GM12878 (cell line): ENCODE measurements at regions not wholly inside any gene's neighbourhood (a gene's known extent, or its start where the extent isn't known, plus 50 kb on each side); places are given as distances from the start of the nearest gene placed in this dataset.

Experiments
- ATAC-seq: fragments of 200-7000 bp; cut with Tn5 transposase; 3 replicates; pipeline ENCODE4 v1.9.1; 2020; ENCODE audit warnings: mild to moderate bottlenecking, moderate library complexity
- BruUV-seq: library from RNA; stranded (reverse); fragments of 400-500 nt; replicated peaks from 2 replicates; lab custom pipeline; 2021; lab: Mats Ljungman, UMichigan
- CTCF ChIA-PET: fragments of 300-600 bp; sonication (Branson Sonifier 250); formaldehyde crosslinking; extraction: SDS; loops from one replicate; lab custom pipeline; 2021; ENCODE audit warnings: inconsistent platforms; lab: Yijun Ruan, JAX
- POLR2A ChIA-PET: fragments of 350-600 bp; formaldehyde crosslinking; extraction: SDS; loops from one replicate; lab custom pipeline; 2021; ENCODE audit warnings: inconsistent platforms; lab: Charles Lee
- RAD21 ChIA-PET: fragments of 300-600 bp; sonication (Branson Sonifier 250); formaldehyde crosslinking; loops from one replicate; lab custom pipeline; 2023; ENCODE audit warnings: antibody characterized with exemption; ENCODE audit not compliant: unreplicated experiment; lab: Charles Lee
- SMC1A ChIA-PET: fragments of 300-600 bp; sonication (Branson Sonifier 250); formaldehyde crosslinking; loops from one replicate; lab custom pipeline; 2023; ENCODE audit not compliant: unreplicated experiment, uncharacterized antibody; lab: Charles Lee
- DNase-seq: peaks from one replicate; pipeline ENCODE4 v3.0.0-alpha.2; 2011; ENCODE audit warnings: low read depth, low spot score
- FAIRE-seq: peaks from 3 replicates; lab custom pipeline; 2011; peaks lifted over from hg19 to GRCh38; lab: Jason Lieb, UNC
- H2AFZ ChIP-seq: 2 replicates; pipeline ENCODE4 v1.6.0; 2011; ENCODE audit warnings: low read depth, low read length, control low read depth; ENCODE audit not compliant: control insufficient read depth
- H3K27ac ChIP-seq: 2 replicates; pipeline ENCODE4 v1.5.1; 2011; ENCODE audit warnings: control low read depth; ENCODE audit not compliant: control insufficient read depth, insufficient read depth
- H3K27me3 ChIP-seq, 2 experiments: replicated peaks in 1 of 2; 2 replicates each; pipeline versions ENCODE4 v1.6.0 to v1.6.1; 2011; ENCODE audit warnings: low read length in 1 of 2; ENCODE audit not compliant: control insufficient read depth in 2 of 2, insufficient read depth in 2 of 2
- H3K36me3 ChIP-seq, 2 experiments: 2 replicates each; pipeline ENCODE4 v1.5.1; 2011; ENCODE audit warnings: low read length in 1 of 2; ENCODE audit not compliant: control insufficient read depth in 2 of 2, insufficient read depth in 2 of 2
- H3K4me1 ChIP-seq: 2 replicates; pipeline ENCODE4 v1.6.1; 2011; ENCODE audit warnings: mild to moderate bottlenecking, low read length, moderate library complexity, mixed read lengths; ENCODE audit not compliant: control insufficient read depth, insufficient read depth
- H3K4me2 ChIP-seq: 2 replicates; pipeline ENCODE4 v1.6.0; 2011; ENCODE audit warnings: control low read depth; ENCODE audit not compliant: control insufficient read depth, insufficient read depth
- H3K4me3 ChIP-seq: fragments of 200-600 bp; sonication (generic); 2 replicates; pipeline ENCODE4 v1.5.1; 2016
- H3K79me2 ChIP-seq: 2 replicates; pipeline ENCODE4 v1.6.0; 2011; ENCODE audit warnings: low read length; ENCODE audit not compliant: control insufficient read depth, insufficient read depth
- H3K9ac ChIP-seq: 2 replicates; pipeline ENCODE4 v1.8.0; 2011; ENCODE audit warnings: low read length, control low read depth, mixed read lengths; ENCODE audit not compliant: control insufficient read depth, insufficient read depth
- H3K9me3 ChIP-seq: replicated peaks from 3 replicates; pipeline ENCODE4 v1.5.1; 2011; ENCODE audit warnings: mild to moderate bottlenecking, low read length; ENCODE audit not compliant: control insufficient read depth, insufficient read depth
- H4K20me1 ChIP-seq: 2 replicates; pipeline ENCODE4 v1.6.0; 2011; ENCODE audit not compliant: control insufficient read depth, insufficient read depth
- SP1 ChIP-seq: IDR thresholded peaks from one replicate; pipeline ENCODE4 v1.6.1; 2011; ENCODE audit warnings: low read depth, low read length
- ZBTB4 ChIP-seq: fragments of 450-650 bp; formaldehyde crosslinking; IDR thresholded peaks from 2 replicates; pipeline ENCODE4 v1.4.0; 2022; ENCODE audit warnings: mild to moderate bottlenecking, moderate library complexity
- WGBS: methylation state at CpG from one replicate; pipeline ENCODE4 v1.1.6; 2016; ENCODE audit warnings: low lambda C conversion rate; ENCODE audit not compliant: insufficient replicate concordance, insufficient coverage; ENCODE audit errors: missing lambda C conversion rate; 5-methylcytosine and 5-hydroxymethylcytosine counted together
- in situ Hi-C: fragments of 300-500 bp; cut with MboI; formaldehyde crosslinking; loops from 9 replicates; pipeline ENCODE4 v1.14.3; 2018; ENCODE audit warnings: mixed read lengths
- intact Hi-C: fragments of 100-400 bp; cut with micrococcal nuclease; formaldehyde crosslinking; loops from one replicate; pipeline ENCODE4 v1.14.2; 2022; ENCODE audit not compliant: unreplicated experiment
- TF ChIP-seq, protein P1 (sequence below): IDR thresholded peaks from 2 replicates; pipeline ENCODE4 v1.6.1; 2011; ENCODE audit warnings: mild to moderate bottlenecking, low read depth, low read length, moderate library complexity; ENCODE audit not compliant: insufficient replicate concordance

GRCh38 chr14:81767266-81767995, 233.8 kb upstream of the SEL1L start:
- Histone ChIP-seq H3K9ac (no peak overlapping the region), H3K27ac (no peak overlapping the region), H3K4me2 (no peak overlapping the region), H3K27me3 (no peaks in the 10 kb centered on the region), H3K4me3 (no peak overlapping the region), H3K79me2 (no peaks in the 10 kb centered on the region), H2AFZ (no peak overlapping the region), H4K20me1 (no peaks in the 10 kb centered on the region), H3K36me3 (no peaks in the 10 kb centered on the region), H3K9me3 (no peaks in the 10 kb centered on the region), H3K4me1 (no peaks in the 10 kb centered on the region)
- WGBS = 3% methylated on average over 2 of the region's 2 CpGs
- TF ChIP-seq SP1 (no peak), ZBTB4 (CRISPR knock-in tag) (no peak)
- TF ChIP-seq, protein P1, sequence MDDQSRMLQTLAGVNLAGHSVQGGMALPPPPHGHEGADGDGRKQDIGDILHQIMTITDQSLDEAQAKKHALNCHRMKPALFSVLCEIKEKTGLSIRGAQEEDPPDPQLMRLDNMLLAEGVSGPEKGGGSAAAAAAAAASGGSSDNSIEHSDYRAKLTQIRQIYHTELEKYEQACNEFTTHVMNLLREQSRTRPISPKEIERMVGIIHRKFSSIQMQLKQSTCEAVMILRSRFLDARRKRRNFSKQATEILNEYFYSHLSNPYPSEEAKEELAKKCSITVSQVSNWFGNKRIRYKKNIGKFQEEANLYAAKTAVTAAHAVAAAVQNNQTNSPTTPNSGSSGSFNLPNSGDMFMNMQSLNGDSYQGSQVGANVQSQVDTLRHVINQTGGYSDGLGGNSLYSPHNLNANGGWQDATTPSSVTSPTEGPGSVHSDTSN = no peak
- ChIA-PET POLR2A (no interaction called here), CTCF (no interaction called here), SMC1A (no interaction called here), RAD21 (no interaction called here)
- FAIRE-seq = no peak
- no TSS peak for BruUV-seq
- in situ Hi-C loops (no loop called here), intact Hi-C loops (no loop called here)
- ATAC-seq = no peak
- no peak for DNase-seq
